GM23338 (cell line): ENCODE measurements at regions not wholly inside any gene's neighbourhood (a gene's known extent, or its start where the extent isn't known, plus 50 kb on each side); places are given as distances from the start of the nearest gene placed in this dataset.

Experiments used
- ATAC-seq: fragments of 200-7000 bp; cut with Tn5 transposase; 3 replicates; pipeline ENCODE4 v1.9.1; 2020
- DNase-seq: peaks from one replicate; pipeline ENCODE4 v3.0.0-alpha.2; 2015; ENCODE audit warnings: low spot score
- H2AFZ ChIP-seq: fragments of 200-600 bp; sonication (generic); 2 replicates; pipeline ENCODE4 v1.8.0; 2016; ENCODE audit warnings: antibody characterized with exemption, mild to moderate bottlenecking, moderate library complexity
- H3F3A ChIP-seq: fragments of 200-600 bp; sonication (generic); replicated peaks from 2 replicates; pipeline ENCODE4 v1.8.0; 2017; ENCODE audit warnings: antibody characterized with exemption, mixed run types, low read depth
- H3K27ac ChIP-seq: fragments of 200-600 bp; sonication (generic); 2 replicates; pipeline ENCODE4 v1.6.1; 2016; ENCODE audit warnings: low read depth
- H3K27me3 ChIP-seq: fragments of 200-600 bp; sonication (generic); 2 replicates; pipeline ENCODE4 v1.8.0; 2016; ENCODE audit warnings: mild to moderate bottlenecking, mixed run types, moderate library complexity; ENCODE audit not compliant: insufficient read depth
- H3K36me3 ChIP-seq: fragments of 200-600 bp; sonication (generic); 2 replicates; pipeline ENCODE4 v1.8.0; 2016; ENCODE audit warnings: mild to moderate bottlenecking; ENCODE audit not compliant: insufficient read depth
- H3K4me1 ChIP-seq: fragments of 200-600 bp; sonication (generic); 2 replicates; pipeline ENCODE4 v1.8.0; 2016; ENCODE audit warnings: mild to moderate bottlenecking, moderate library complexity; ENCODE audit not compliant: insufficient read depth
- H3K4me2 ChIP-seq: fragments of 200-600 bp; sonication (generic); 2 replicates; pipeline ENCODE4 v1.7.1; 2017; ENCODE audit warnings: mixed run types
- H3K4me3 ChIP-seq: fragments of 200-600 bp; sonication (generic); 2 replicates; pipeline ENCODE4 v1.6.1; 2016; ENCODE audit warnings: mixed run types
- H3K79me2 ChIP-seq: fragments of 200-600 bp; sonication (generic); replicated peaks from 2 replicates; pipeline ENCODE4 v1.8.0; 2017; ENCODE audit warnings: mild to moderate bottlenecking; ENCODE audit not compliant: insufficient read depth
- H3K9me2 ChIP-seq: fragments of 200-600 bp; sonication (generic); 2 replicates; pipeline ENCODE4 v1.8.0; 2017; ENCODE audit not compliant: insufficient read depth
- H4K20me1 ChIP-seq: fragments of 200-600 bp; sonication (generic); replicated peaks from 2 replicates; pipeline ENCODE4 v1.8.0; 2017; ENCODE audit warnings: mild to moderate bottlenecking; ENCODE audit not compliant: insufficient read depth
- H3K27ac Mint-ChIP-seq: 2 replicates; pipeline ENCODE4 v1.8.0; 2020; ENCODE audit warnings: inconsistent platforms, mild to moderate bottlenecking, moderate library complexity, mixed read lengths
- H3K27me3 Mint-ChIP-seq: 3 replicates; pipeline ENCODE4 v1.8.0; 2022; ENCODE audit warnings: low read depth, mild to moderate bottlenecking, moderate library complexity, mixed read lengths, inconsistent platforms; ENCODE audit not compliant: insufficient read depth, poor library complexity
- H3K36me3 Mint-ChIP-seq: 3 replicates; pipeline ENCODE4 v1.8.0; 2021; ENCODE audit warnings: low read depth, mild to moderate bottlenecking, inconsistent platforms, moderate library complexity, mixed read lengths
- H3K4me1 Mint-ChIP-seq: 3 replicates; pipeline ENCODE4 v1.8.0; 2020; ENCODE audit warnings: mild to moderate bottlenecking, inconsistent platforms, mixed read lengths
- H3K4me3 Mint-ChIP-seq: 3 replicates; pipeline ENCODE4 v1.8.0; 2021; ENCODE audit warnings: moderate library complexity, mild to moderate bottlenecking, inconsistent platforms, mixed read lengths
- H3K9me3 Mint-ChIP-seq: 3 replicates; pipeline ENCODE4 v1.8.0; 2020; ENCODE audit warnings: moderate library complexity, mild to moderate bottlenecking, inconsistent platforms, mixed read lengths
- CREB1 ChIP-seq: fragments of 250-450 bp; sonication (Bioruptor Pico); IDR thresholded peaks from 2 replicates; pipeline ENCODE4 v1.5.0; 2020; ENCODE audit warnings: low read depth, mild to moderate bottlenecking, moderate library complexity
- CTCF ChIP-seq, 2 experiments: fragments of 200-600 bp in 1 of 2; sonication (generic) in 1 of 2; conservative IDR thresholded peaks; 2 replicates each; pipeline versions ENCODE4 v1.5.1 to v1.6.1; 2016 to 2017; ENCODE audit warnings: antibody characterized with exemption in 2 of 2, low read depth in 2 of 2, mild to moderate bottlenecking in 2 of 2, moderate library complexity in 1 of 2
- ETS1 ChIP-seq: IDR thresholded peaks from 2 replicates; pipeline ENCODE4 v1.6.1; 2016; ENCODE audit warnings: antibody characterized with exemption
- EZH2 ChIP-seq: fragments of 200-600 bp; sonication (generic); IDR thresholded peaks from one replicate; pipeline ENCODE4 v1.8.0; 2017; ENCODE audit warnings: antibody characterized with exemption, mild to moderate bottlenecking, low read depth; ENCODE audit not compliant: unreplicated experiment
- EZH2phosphoT487 ChIP-seq: fragments of 200-600 bp; sonication (generic); IDR thresholded peaks from one replicate; pipeline ENCODE4 v1.8.1; 2018; ENCODE audit warnings: antibody characterized with exemption; ENCODE audit not compliant: unreplicated experiment
- REST ChIP-seq: IDR thresholded peaks from one replicate; pipeline ENCODE4 v1.6.1; 2018; ENCODE audit warnings: antibody characterized with exemption; ENCODE audit not compliant: unreplicated experiment
- STAT1 ChIP-seq: IDR thresholded peaks from one replicate; pipeline ENCODE4 v1.6.1; 2016; ENCODE audit warnings: antibody characterized with exemption; ENCODE audit not compliant: unreplicated experiment
- ZNF114 ChIP-seq: fragments of 250-450 bp; sonication (Bioruptor Pico); IDR thresholded peaks from 2 replicates; pipeline ENCODE4 v1.5.0; 2020; ENCODE audit warnings: mild to moderate bottlenecking, moderate library complexity
- ZNF331 ChIP-seq: fragments of 250-450 bp; sonication (Bioruptor Pico); IDR thresholded peaks from 2 replicates; pipeline ENCODE4 v1.5.0; 2020; ENCODE audit warnings: low read depth, mild to moderate bottlenecking, moderate library complexity

DNA sequence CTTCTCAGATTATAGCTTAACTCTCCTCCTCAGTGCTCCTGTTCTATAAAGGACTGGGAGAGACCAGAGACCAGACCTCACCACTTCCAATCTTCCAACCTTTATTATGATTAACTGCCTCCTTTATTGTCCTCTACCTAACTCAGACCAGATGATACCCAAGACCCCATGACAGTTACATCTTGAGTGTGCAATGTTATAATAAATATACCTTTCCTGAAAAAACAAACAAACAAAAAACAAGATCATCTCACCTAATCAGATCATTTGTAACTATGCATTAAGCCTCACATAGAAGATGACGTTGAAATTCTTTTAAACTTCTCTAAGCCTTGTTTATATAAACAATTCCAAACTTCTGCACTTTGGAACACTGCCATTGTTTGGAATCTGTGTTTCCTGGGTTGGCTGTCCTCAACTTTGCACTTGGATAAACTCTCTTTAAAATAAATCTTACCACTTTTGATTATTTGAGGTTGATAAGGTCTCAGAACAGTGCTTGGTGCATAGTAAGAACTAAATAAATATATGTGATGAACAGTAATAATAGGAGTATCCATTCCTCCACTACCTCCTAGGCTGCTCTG lies 342.7 kb downstream of the TDRD15 start:
- no peak for TF ChIP-seq ETS1
- TF ChIP-seq CTCF (conservative IDR thresholded peaks at IDR 0.05; ENCODE audit: low read depth in 2 of 2): no peak
- no peak for TF ChIP-seq EZH2phosphoT487
- no peak for TF ChIP-seq ZNF114
- TF ChIP-seq CREB1 (CRISPR knock-in tag): no peak
- TF ChIP-seq STAT1: no peak
- no peak for TF ChIP-seq REST
- no peak for TF ChIP-seq EZH2
- Histone ChIP-seq H4K20me1 (no peaks in the 10 kb centered on the region; the same call in 1 of the 2 replicates), H3K4me2 (no peak overlapping the region), H3K4me1 (no peaks in the 10 kb centered on the region), H3K27me3 (no peaks in the 10 kb centered on the region), H3K4me3 (no peak overlapping the region), H3K36me3 (no peaks in the 10 kb centered on the region), H2AFZ (no peak overlapping the region), H3K27ac (no peak overlapping the region), H3K9me2 (no peaks in the 10 kb centered on the region), H3F3A (no peaks in the 10 kb centered on the region), H3K79me2 (no peaks in the 10 kb centered on the region)
- DNase-seq (no peak), ATAC-seq (no peak)
- Mint-ChIP-seq H3K4me3 (no peak overlapping the region), H3K9me3 (no peaks in the 10 kb centered on the region; the same call in 2 of the 3 replicates), H3K36me3 (no peaks in the 10 kb centered on the region; the same call in 2 of the 3 replicates), H3K4me1 (peaks cover 14% of the 10 kb centered on the region), H3K27me3 (no peaks in the 10 kb centered on the region), H3K27ac (no peak overlapping the region)

DNA sequence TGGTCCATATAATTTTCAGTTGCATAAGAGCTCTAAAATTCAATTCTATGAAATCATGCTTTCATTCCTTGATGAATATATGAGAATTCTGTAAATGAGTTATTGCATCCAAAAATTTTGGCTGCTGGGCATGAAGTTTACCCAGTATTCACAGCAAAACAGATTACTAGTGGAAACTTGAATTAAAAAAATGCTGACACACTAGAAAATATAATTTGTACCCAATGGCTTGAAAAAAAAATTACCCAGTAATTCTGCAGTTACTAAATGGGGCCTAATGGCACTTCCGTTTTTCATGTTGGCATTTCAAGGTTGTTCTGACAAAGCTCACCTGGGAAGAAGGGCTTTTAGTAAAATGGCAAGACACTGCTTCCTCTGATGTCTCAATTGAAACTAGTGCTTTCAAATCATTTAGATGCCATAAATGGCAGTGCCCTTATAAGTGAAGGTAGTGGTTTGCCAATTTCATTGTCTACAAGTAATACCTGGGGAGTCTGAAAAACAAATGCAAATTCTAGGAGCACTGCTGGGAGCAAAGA lies 343.6 kb downstream of the TDRD15 start:
- H3K9me2 ChIP-seq: no peaks in the 10 kb centered on the region
- H2AFZ ChIP-seq: no peak overlapping the region
- no peak for ATAC-seq
- TF ChIP-seq ZNF331 (CRISPR knock-in tag) (no peak), EZH2phosphoT487 (no peak)

More for the DNA sequence above, 343.6 kb downstream of the TDRD15 start:
- Mint-ChIP-seq H3K27ac (no peak overlapping the region; the same call in 1 of the 2 replicates), H3K9me3 (no peaks in the 10 kb centered on the region; the same call in 2 of the 3 replicates), H3K27me3 (no peaks in the 10 kb centered on the region), H3K4me1 (peaks cover 14% of the 10 kb centered on the region), H3K4me3 (no peak overlapping the region), H3K36me3 (no peaks in the 10 kb centered on the region; the same call in 2 of the 3 replicates)
- Histone ChIP-seq H3K4me1 (no peaks in the 10 kb centered on the region), H3K4me2 (no peak overlapping the region), H3K27ac (no peak overlapping the region), H3K36me3 (no peaks in the 10 kb centered on the region), H3K27me3 (no peaks in the 10 kb centered on the region), H4K20me1 (no peaks in the 10 kb centered on the region; the same call in 1 of the 2 replicates), H3F3A (no peaks in the 10 kb centered on the region), H3K79me2 (no peaks in the 10 kb centered on the region), H3K4me3 (no peak overlapping the region)
- no peak for DNase-seq
